Endothelial cell of umbilical vein (primary cell): ENCODE measurements at regions not wholly inside any gene's neighbourhood (a gene's known extent, or its start where the extent isn't known, plus 50 kb on each side); places are given as distances from the start of the nearest gene placed in this dataset.

ENCODE experiments used
- CTCF ChIP-seq, 2 donors: IDR thresholded peaks; 1 replicate in 1 of 2; 2 replicates in 1 of 2; pipeline ENCODE4 v1.5.1; 2011; ENCODE audit warnings: low read length in 2 of 2, mild to moderate bottlenecking in 2 of 2, moderate library complexity in 2 of 2, control low read depth in 1 of 2, inconsistent platforms in 1 of 2, low read depth in 1 of 2; ENCODE audit not compliant: insufficient read depth in 1 of 2; ENCODE audit errors: extremely low read depth in 1 of 2
- EZH2 ChIP-seq: IDR thresholded peaks from 2 replicates; pipeline ENCODE4 v1.6.1; 2012; ENCODE audit warnings: borderline replicate concordance, low read depth, mild to moderate bottlenecking, moderate library complexity, low read length, inconsistent platforms; ENCODE audit not compliant: severe bottlenecking
- GATA2 ChIP-seq: IDR thresholded peaks from 2 replicates; pipeline ENCODE4 v1.7.0; 2011; ENCODE audit warnings: low read depth, mild to moderate bottlenecking, moderate library complexity, mixed read lengths, low read length; ENCODE audit not compliant: insufficient read length, insufficient read depth
- MAX ChIP-seq: IDR thresholded peaks from 2 replicates; pipeline ENCODE4 v1.6.1; 2011; ENCODE audit not compliant: insufficient read depth, insufficient read length
- MYC ChIP-seq: IDR thresholded peaks from one replicate; pipeline ENCODE4 v1.6.1; 2011; ENCODE audit warnings: mild to moderate bottlenecking, low read depth, low read length
- POLR2A ChIP-seq: IDR thresholded peaks from 2 replicates; pipeline ENCODE4 v1.6.1; 2012; ENCODE audit warnings: low read depth, mild to moderate bottlenecking, control low read depth, low read length
- POLR2AphosphoS5 ChIP-seq: IDR thresholded peaks from 2 replicates; pipeline ENCODE4 v1.6.1; 2012; ENCODE audit warnings: low read depth, mild to moderate bottlenecking, control low read depth, low read length, moderate library complexity; ENCODE audit not compliant: insufficient read depth

GRCh38 chr2:103880081-103880834, 973.7 kb upstream of the POU3F3 start:
- no peak for TF ChIP-seq CTCF (IDR thresholded peaks at IDR 0.05; ENCODE audit: extremely low read depth in 1 of 2, insufficient read depth in 1 of 2, low read depth in 1 of 2, low read length in 2 of 2)
- TF ChIP-seq POLR2A = no peak
- no peak for TF ChIP-seq EZH2
- no peak for TF ChIP-seq MAX
- no peak for TF ChIP-seq GATA2
- no peak for TF ChIP-seq MYC
- TF ChIP-seq POLR2AphosphoS5 = no peak
